ENCODE measurements at regions not wholly inside any gene's neighbourhood (a gene's known extent, or its start where the extent isn't known, plus 50 kb on each side); places are given as distances from the start of the nearest gene placed in this dataset.

DNA sequence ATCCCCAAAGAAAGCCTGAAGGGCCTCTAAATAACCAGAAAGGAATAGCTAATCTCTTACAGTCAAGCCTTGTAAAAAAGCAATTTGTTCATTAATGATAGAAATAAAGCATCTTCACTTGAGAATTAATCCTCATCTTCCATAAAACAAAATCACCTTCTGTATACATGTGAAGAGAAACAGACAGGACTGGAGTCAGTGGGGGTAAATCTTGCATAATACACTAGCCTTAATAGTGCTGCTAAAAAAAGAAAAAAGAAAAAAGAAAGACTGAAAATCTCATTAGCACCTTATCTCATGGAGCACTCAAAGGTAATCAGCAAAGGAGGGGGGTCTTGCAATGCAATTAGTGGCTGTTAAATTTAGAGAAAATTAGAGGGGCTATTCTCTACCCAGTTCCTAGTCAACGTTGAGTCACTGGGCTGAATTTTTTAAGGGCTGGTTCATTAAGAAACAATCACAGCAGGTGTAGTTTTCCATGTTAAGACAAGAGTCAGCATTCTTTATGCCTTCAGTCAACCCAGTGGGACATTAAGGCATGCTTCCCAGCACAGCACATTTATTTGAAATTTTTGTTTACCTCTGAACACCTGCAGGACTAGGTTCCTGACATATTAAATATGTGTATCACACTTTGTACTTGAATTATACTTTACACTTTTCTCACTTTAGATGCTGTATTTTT is 1455.7 kb upstream of the CELF2 start:
- TF ChIP-seq, protein P1, sequence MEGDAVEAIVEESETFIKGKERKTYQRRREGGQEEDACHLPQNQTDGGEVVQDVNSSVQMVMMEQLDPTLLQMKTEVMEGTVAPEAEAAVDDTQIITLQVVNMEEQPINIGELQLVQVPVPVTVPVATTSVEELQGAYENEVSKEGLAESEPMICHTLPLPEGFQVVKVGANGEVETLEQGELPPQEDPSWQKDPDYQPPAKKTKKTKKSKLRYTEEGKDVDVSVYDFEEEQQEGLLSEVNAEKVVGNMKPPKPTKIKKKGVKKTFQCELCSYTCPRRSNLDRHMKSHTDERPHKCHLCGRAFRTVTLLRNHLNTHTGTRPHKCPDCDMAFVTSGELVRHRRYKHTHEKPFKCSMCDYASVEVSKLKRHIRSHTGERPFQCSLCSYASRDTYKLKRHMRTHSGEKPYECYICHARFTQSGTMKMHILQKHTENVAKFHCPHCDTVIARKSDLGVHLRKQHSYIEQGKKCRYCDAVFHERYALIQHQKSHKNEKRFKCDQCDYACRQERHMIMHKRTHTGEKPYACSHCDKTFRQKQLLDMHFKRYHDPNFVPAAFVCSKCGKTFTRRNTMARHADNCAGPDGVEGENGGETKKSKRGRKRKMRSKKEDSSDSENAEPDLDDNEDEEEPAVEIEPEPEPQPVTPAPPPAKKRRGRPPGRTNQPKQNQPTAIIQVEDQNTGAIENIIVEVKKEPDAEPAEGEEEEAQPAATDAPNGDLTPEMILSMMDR (IDR thresholded peaks at IDR 0.05; ENCODE audit: extremely low read depth in 1 of 2, insufficient read depth in 1 of 2, low read depth in 1 of 2, low read length in 2 of 2), result no peak
- TF ChIP-seq POLR2A (IDR thresholded peaks at IDR 0.05; ENCODE audit: low read depth, low read length), result no peak
- TF ChIP-seq, protein P2, sequence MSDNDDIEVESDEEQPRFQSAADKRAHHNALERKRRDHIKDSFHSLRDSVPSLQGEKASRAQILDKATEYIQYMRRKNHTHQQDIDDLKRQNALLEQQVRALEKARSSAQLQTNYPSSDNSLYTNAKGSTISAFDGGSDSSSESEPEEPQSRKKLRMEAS (IDR thresholded peaks at IDR 0.05; ENCODE audit: insufficient read depth, insufficient read length), result no peak
- no peak for TF ChIP-seq EZH2 (IDR thresholded peaks at IDR 0.05; ENCODE audit: borderline replicate concordance, low read depth, low read length, severe bottlenecking)
- no peak for TF ChIP-seq POLR2AphosphoS5 (IDR thresholded peaks at IDR 0.05; ENCODE audit: insufficient read depth, low read depth, low read length)
- TF ChIP-seq MYC (IDR thresholded peaks at IDR 0.05; ENCODE audit: low read depth, low read length), result no peak
- no peak for TF ChIP-seq FOS (IDR thresholded peaks at IDR 0.05; ENCODE audit: borderline replicate concordance, insufficient read depth, low read length)

Data from endothelial cell of umbilical vein (primary cell).